Neural crest cell (in vitro differentiated cells): ENCODE measurements at regions not wholly inside any gene's neighbourhood (a gene's known extent, or its start where the extent isn't known, plus 50 kb on each side); places are given as distances from the start of the nearest gene placed in this dataset.

Source experiments
- DNase-seq: peaks from one replicate; pipeline ENCODE4 v3.0.0; 2021; ENCODE audit warnings: low read depth, mixed read lengths, low spot score
- H3K27ac Mint-ChIP-seq: one replicate; pipeline ENCODE4 v1.8.0; 2021; ENCODE audit warnings: mild to moderate bottlenecking, mixed read lengths; ENCODE audit not compliant: unreplicated experiment
- H3K27me3 Mint-ChIP-seq: 2 replicates; pipeline ENCODE4 v1.8.0; 2021; ENCODE audit warnings: low read depth, mild to moderate bottlenecking, mixed read lengths
- H3K36me3 Mint-ChIP-seq: 2 replicates; pipeline ENCODE4 v1.8.0; 2021; ENCODE audit warnings: low read depth, mild to moderate bottlenecking, mixed read lengths
- H3K4me1 Mint-ChIP-seq: 2 replicates; pipeline ENCODE4 v1.8.0; 2021; ENCODE audit warnings: mixed read lengths
- H3K4me3 Mint-ChIP-seq: one replicate; pipeline ENCODE4 v1.8.0; 2021; ENCODE audit warnings: mild to moderate bottlenecking, mixed read lengths
- H3K9me3 Mint-ChIP-seq: 2 replicates; pipeline ENCODE4 v1.8.0; 2021; ENCODE audit warnings: mixed read lengths
- CTCF ChIP-seq: fragments of 200-600 bp; sonication (generic); conservative IDR thresholded peaks from 2 replicates; pipeline ENCODE4 v1.5.0; 2021; ENCODE audit warnings: antibody characterized with exemption, mild to moderate bottlenecking

- H3K27ac Mint-ChIP-seq, result no peak overlapping the region
- TF ChIP-seq CTCF, result no peak
Measured at GRCh38 chr1:8112611-8113261, 86.6 kb upstream of the ERRFI1 start.

GRCh38 chr1:8111560-8111959 lies 85.5 kb upstream of the ERRFI1 start:
- Mint-ChIP-seq H3K36me3 (peaks cover 2% of the 10 kb centered on the region), H3K9me3 (peaks cover under 1% of the 10 kb centered on the region), H3K27me3 (no peaks in the 10 kb centered on the region), H3K27ac (no peak overlapping the region), H3K4me3 (no peak overlapping the region), H3K4me1 (peaks cover 32% of the 10 kb centered on the region)
- no peak for DNase-seq
- no peak for TF ChIP-seq CTCF

More at GRCh38 chr1:8112611-8113261, 86.6 kb upstream of the ERRFI1 start:
- H3K36me3 Mint-ChIP-seq, result peaks cover 2% of the 10 kb centered on the region
- no peaks in the 10 kb centered on the region for H3K9me3 Mint-ChIP-seq
- no peak overlapping the region for H3K4me3 Mint-ChIP-seq
- no peak for DNase-seq
- no peaks in the 10 kb centered on the region for H3K27me3 Mint-ChIP-seq
- H3K4me1 Mint-ChIP-seq, result peaks cover 41% of the 10 kb centered on the region

GRCh38 chr1:8109216-8109615 lies 83.1 kb upstream of the ERRFI1 start:
- no peak for DNase-seq
- TF ChIP-seq CTCF, result no peak
- Mint-ChIP-seq H3K4me1 (peaks cover 16% of the 10 kb centered on the region), H3K4me3 (no peak overlapping the region), H3K9me3 (peaks cover 3% of the 10 kb centered on the region), H3K27ac (no peak overlapping the region), H3K27me3 (no peaks in the 10 kb centered on the region), H3K36me3 (peaks cover 2% of the 10 kb centered on the region)

GRCh38 chr1:8107897-8108296 lies 81.8 kb upstream of the ERRFI1 start:
- H3K27ac Mint-ChIP-seq, result no peak overlapping the region

GRCh38 chr1:8104278-8105236 lies 78.4 kb upstream of the ERRFI1 start:
- DNase-seq, result no peak
- H3K27ac Mint-ChIP-seq, result no peak overlapping the region
- no peaks in the 10 kb centered on the region for H3K27me3 Mint-ChIP-seq
- no peaks in the 10 kb centered on the region for H3K36me3 Mint-ChIP-seq
- peaks cover 3% of the 10 kb centered on the region for H3K9me3 Mint-ChIP-seq
- H3K4me3 Mint-ChIP-seq, result no peak overlapping the region
- TF ChIP-seq CTCF, result no peak
- H3K4me1 Mint-ChIP-seq, result no peaks in the 10 kb centered on the region

More at GRCh38 chr1:8107897-8108296, 81.8 kb upstream of the ERRFI1 start:
- no peak for TF ChIP-seq CTCF
- DNase-seq, result no peak
- H3K9me3 Mint-ChIP-seq, result peaks cover 3% of the 10 kb centered on the region
- peaks cover 2% of the 10 kb centered on the region for H3K36me3 Mint-ChIP-seq
- H3K4me3 Mint-ChIP-seq, result no peak overlapping the region
- peaks cover 3% of the 10 kb centered on the region for H3K4me1 Mint-ChIP-seq
- no peaks in the 10 kb centered on the region for H3K27me3 Mint-ChIP-seq
